ENCODE measurements at regions not wholly inside any gene's neighbourhood (a gene's known extent, or its start where the extent isn't known, plus 50 kb on each side); places are given as distances from the start of the nearest gene placed in this dataset.

DNA sequence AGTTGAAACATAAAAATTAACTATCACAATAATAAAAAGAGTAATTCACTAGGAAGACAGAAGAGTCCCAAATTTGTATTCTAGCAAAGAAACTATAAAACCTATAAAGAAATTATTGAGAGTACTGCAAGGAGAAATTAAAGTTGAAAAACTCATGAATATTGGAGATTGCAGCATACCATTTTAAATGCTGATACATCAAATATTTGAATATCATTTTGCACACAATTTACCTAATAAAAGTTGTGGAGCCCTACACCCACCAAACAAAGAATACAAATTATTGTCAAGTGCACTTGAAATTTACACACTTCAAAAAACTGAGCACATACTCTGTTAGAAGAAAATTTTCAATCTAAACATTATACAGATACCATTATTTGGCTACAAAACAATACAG lies 531.6 kb upstream of the SMIM21 start:
- no peaks in the 10 kb centered on the region for H4K20me1 ChIP-seq (replicated peaks; ENCODE audit: control insufficient read depth, insufficient read depth, low read length)
- H3K4me3 ChIP-seq: no peak overlapping the region
- ATAC-seq: no peak
- ChIA-PET POLR2A (no interaction called here), CTCF (ENCODE audit: low intra/inter-chr PET ratio) (no interaction called here)
- H3K4me2 ChIP-seq (ENCODE audit: insufficient read depth, low read length): no peak overlapping the region
- no peaks in the 10 kb centered on the region for H3K79me2 ChIP-seq (ENCODE audit: control insufficient read depth, insufficient read depth, low read length)
- no peak overlapping the region for H2AFZ ChIP-seq (ENCODE audit: low read depth, low read length)
- BruUV-seq (replicated peaks): no TSS peak
- no peaks in the 10 kb centered on the region for H3K4me1 ChIP-seq (replicated peaks in 1 of 2; ENCODE audit: control insufficient read depth in 2 of 2, insufficient read depth in 2 of 2, low read length in 2 of 2)
- no peaks in the 10 kb centered on the region for H3K36me3 ChIP-seq (ENCODE audit: control insufficient read depth, insufficient read depth, low read length)
- FAIRE-seq: no peak
- in situ Hi-C loops (cut with MboI): no loop called here
- no peak overlapping the region for H3K9ac ChIP-seq (ENCODE audit: insufficient read depth in 1 of 2, low read depth in 2 of 2, low read length in 2 of 2)
- DNase-seq (ENCODE audit: extremely low read depth in 1 of 4, low spot score in 3 of 4): no peak
- intact Hi-C loops (cut with micrococcal nuclease): no loop called here
- H3K9me3 ChIP-seq (replicated peaks; ENCODE audit: control insufficient read depth, insufficient read depth, low read depth, low read length): no peaks in the 10 kb centered on the region
- H3K27me3 ChIP-seq (ENCODE audit: control insufficient read depth in 2 of 2, insufficient read depth in 2 of 2, low read length in 2 of 2): no peaks in the 10 kb centered on the region
- no peak overlapping the region for H3K27ac ChIP-seq (ENCODE audit: extremely low read depth, low read depth, low read length)
- no peaks in the 10 kb centered on the region for H3K9me1 ChIP-seq (ENCODE audit: control insufficient read depth, insufficient read depth, low read length)
- no peak for TF ChIP-seq ETV5 (CRISPR knock-in tag; IDR thresholded peaks at IDR 0.05; ENCODE audit: low read depth)
- TF ChIP-seq THAP7 (CRISPR knock-in tag; IDR thresholded peaks at IDR 0.05): no peak
- peak; percentile 73 for TF ChIP-seq ZNF316 (IDR thresholded peaks at IDR 0.05)
- peak; percentile 26; the same call in 1 of the 2 replicates for TF ChIP-seq C11orf30 (IDR thresholded peaks at IDR 0.05; ENCODE audit: low read depth)
- no peak for TF ChIP-seq ELK1 (CRISPR knock-in tag; IDR thresholded peaks at IDR 0.05)
- TF ChIP-seq ZMIZ1 (IDR thresholded peaks at IDR 0.05; ENCODE audit: low read depth in 2 of 2, low read length in 2 of 2): no peak
- no peak for TF ChIP-seq ZC3H4 (CRISPR knock-in tag; IDR thresholded peaks at IDR 0.05; ENCODE audit: borderline replicate concordance)
- no peak for TF ChIP-seq MXI1 (IDR thresholded peaks at IDR 0.05; ENCODE audit: low read depth, low read length)
- no peak for TF ChIP-seq SNRNP70 (optimal IDR thresholded peaks at IDR 0.05; ENCODE audit: low read depth, low read length)
- no peak for TF ChIP-seq RNF219 (CRISPR knock-in tag; IDR thresholded peaks at IDR 0.05)
- no peak for TF ChIP-seq DNMT1 (IDR thresholded peaks at IDR 0.05)
- TF ChIP-seq, protein P1, sequence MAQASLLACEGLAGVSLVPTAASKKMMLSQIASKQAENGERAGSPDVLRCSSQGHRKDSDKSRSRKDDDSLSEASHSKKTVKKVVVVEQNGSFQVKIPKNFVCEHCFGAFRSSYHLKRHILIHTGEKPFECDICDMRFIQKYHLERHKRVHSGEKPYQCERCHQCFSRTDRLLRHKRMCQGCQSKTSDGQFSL (CRISPR knock-in tag; IDR thresholded peaks at IDR 0.05): no peak
- TF ChIP-seq, protein P1 (tag; IDR thresholded peaks at IDR 0.05): no peak
- no peak for TF ChIP-seq ATF1 (CRISPR knock-in tag; IDR thresholded peaks at IDR 0.05)
- no peak for TF ChIP-seq ATF1 (tag; IDR thresholded peaks at IDR 0.05)
- TF ChIP-seq XRCC3 (IDR thresholded peaks at IDR 0.05): no peak
- no peak for TF ChIP-seq L3MBTL2 (IDR thresholded peaks at IDR 0.05)
- no peak for TF ChIP-seq GABPB2 (CRISPR knock-in tag; conservative IDR thresholded peaks at IDR 0.05)
- no peak for TF ChIP-seq MCM3 (IDR thresholded peaks at IDR 0.05)

Data from K562 (cell line).